HK-2 (cell line): ENCODE measurements at regions not wholly inside any gene's neighbourhood (a gene's known extent, or its start where the extent isn't known, plus 50 kb on each side); places are given as distances from the start of the nearest gene placed in this dataset.

Experiments
- DNase-seq: peaks from one replicate; pipeline ENCODE4 v3.0.0-alpha.2; 2018; ENCODE audit not compliant: unreplicated experiment

DNA sequence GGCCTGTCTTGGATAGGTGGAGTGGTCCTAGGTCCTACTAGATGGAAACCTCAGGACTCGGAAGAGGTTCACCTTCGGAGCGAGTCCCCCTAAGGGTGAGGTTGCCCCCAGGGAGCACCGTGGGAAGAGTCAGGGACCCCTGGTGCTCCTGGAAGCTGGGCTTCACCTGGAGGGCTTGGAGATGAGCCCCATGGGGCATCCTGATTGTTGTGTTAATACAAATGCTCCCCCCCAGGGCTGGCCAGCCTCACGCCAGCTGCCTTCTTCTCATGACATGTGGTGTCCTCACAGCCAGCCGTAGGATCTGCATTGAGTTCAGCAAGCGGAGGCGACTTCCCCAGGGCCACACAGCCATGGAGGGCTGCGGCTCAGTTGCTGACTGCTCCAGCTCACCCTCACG, 1487.5 kb downstream of the BRD1 start:
- DNase-seq, result no peak

GRCh38 chr22:48338793-48339705, 1488.6 kb downstream of the BRD1 start:
- no peak for DNase-seq

GRCh38 chr22:48337957-48338792, 1489.5 kb downstream of the BRD1 start:
- DNase-seq, result no peak

DNA sequence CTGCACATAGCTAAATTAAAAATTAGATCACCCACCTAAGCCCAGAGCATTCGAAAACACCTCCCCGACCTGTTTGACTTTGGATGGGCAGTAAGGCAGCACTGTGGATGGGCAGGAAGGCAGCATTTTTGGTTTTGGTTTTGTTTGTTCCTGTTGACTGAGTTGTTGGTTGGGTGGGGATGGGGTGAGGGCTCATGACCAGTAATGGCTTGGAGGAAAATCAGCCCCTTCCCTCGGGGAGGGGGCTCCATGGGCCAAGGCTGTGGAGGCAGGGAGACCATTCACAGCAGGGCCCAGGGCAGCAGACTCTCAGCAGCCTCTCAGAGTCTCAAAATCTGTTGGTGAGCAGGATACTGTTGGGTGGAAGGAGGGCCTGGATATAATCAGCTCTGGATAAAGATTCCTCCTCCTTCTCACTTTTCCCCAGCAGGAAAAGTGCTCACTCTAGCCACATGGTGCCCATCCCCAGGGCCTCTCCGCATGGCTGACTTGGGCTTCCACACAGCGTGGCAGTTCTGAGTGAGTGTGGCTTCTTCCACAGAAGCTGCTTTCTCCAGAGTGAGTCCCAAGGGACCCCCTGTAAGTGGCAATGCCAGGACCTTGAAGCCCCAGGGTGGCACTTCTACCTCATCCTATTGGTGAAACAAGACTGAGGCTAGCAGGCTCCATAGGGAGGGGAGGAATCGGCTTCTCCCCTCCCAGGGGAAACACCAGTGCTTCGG, 1491.2 kb downstream of the BRD1 start:
- no peak for DNase-seq

DNA sequence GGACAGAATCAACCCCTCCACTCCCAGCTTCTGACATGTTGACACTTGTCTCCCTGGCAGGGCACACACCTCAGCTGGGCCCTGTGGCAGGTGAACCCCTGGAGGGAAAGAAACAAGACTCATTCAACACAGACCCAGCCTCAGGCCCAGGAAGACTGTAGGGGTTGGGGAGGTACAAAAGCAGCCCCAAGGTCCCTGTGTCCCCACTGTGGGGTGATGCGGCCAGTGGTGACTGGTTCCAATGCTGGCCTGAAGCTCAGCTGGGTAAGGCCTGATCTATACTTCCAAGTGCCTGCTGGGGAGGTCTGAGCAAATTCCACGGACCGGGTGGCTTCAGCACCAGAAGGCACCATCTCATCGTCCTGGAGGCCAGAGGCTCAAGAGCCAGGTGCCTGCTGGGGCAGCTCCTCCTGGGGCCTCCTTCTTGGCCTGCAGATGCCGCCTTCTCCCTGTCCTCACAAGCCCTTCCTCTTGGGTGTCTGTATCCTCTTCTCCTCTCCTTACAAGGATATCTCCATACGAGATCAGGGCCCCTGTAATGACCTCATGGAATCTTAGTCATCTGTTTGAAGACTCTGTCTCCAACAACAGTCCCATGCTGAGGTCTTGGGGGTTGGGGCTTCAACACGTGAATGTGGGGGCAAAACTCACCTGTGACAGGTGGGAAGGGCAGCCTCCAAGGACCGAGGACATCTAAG, 1492.1 kb downstream of the BRD1 start:
- DNase-seq, result no peak

DNA sequence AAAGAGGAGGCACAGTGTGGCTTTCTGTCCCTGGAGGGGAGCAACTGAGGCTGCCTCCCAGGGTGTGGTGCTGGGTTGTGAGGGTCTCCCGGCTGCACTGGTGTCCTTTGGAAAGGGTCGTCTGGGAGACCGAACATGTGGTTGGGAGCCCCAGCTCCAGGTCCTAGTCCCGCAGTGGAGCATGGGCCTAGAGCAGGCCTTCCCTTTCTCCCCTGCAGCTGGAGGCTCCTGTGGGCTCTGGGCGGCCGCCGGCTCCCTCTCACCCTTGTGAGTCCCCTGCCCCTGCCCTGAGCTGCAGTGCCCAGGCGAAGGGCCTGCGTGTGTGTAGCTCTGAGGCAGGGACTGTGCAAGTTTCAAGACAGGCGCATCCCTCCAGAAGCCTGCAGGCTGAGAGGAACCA, 1492.7 kb downstream of the BRD1 start:
- no peak for DNase-seq

DNA sequence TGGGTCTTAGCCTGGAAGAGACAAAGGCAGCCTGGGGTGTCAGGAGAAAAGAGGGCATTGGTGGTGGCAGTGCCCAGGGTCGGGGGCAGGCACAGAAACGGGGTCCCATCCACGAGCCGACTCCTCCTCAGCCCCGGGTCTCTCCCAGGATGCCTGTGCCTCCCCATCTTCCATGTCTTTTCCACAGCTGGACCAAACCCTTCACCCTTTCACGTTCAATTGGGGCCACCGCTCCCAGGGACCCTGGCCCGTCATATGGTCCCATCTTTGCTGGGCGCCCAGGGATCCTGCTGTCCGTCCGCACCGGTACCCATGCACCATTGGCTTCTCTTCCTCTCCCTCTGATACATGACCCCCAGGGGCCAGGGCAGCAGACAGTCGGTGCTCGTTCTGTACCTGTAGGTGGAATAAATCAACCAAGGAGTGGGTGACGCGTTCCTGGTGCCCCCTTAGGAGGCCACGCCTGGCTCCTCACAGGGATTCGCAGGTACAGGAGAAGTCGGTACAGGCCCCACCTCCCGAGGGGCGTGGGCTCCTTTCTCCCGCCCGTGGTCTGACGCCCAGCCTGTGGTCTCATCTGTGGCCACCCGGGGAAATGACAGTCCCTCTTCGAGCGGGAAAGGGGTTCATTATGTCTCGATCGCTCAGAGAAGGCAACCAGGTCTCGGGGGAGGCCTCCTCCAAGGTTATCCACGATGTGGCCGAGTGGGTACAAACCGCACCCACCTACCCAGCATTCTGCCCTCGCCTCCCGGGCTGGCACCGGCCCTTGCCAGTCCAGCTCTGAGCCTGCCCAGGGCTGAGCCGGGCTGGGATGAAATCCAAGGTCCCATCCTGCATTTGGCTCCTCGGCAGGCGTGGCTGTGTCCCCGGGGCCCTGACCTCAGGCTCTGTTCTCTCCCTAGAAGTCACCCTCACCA, 1493.6 kb downstream of the BRD1 start:
- DNase-seq, result no peak

GRCh38 chr22:48333323-48333763, 1494.3 kb downstream of the BRD1 start:
- no peak for DNase-seq

GRCh38 chr22:48332438-48333322, 1495.0 kb downstream of the BRD1 start:
- DNase-seq, result no peak

DNA sequence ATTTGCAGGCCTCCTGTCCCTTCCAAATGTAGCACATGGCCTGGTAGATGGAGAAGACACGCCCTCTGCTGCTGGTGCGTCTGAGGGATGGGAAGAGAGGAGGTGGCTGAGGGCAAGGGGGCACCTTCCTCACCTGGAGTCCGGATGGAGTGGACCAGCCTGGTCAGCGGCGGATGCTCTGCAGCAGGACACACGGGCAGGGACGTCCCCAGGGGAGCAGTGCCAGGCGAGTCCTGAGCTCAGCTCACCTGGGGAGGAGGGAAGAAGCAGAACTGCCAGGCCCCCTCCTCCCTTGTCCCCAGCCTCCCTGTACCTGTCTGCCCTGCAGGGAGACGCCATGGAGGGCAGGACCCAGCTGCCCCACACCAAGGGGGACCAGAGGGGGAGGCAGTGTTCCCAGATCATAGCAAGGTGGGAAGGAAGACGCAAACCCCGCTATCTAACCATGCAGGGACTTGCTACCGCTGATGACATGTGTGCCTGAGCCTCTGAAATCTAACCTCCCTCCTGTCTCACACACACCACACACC, 1495.9 kb downstream of the BRD1 start:
- no peak for DNase-seq

DNA sequence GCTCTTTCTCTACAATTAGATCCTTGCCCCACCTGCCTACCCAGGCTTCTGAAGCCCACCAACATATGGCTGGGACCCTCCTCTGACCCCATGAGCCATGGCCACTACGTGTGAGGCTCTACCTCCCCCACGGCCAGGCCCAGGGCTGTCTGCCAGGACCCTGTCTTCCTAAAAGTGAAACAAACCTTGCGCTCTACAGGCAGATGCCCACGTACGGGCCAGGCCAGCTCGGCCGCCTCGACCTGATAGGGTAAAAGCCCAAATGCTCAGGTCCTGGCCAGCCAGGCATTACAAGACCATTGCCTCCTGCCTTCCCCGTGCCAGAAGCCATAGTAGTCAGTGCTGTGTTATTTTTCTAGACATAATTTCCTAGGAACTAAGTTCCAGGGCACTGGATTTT, 1496.4 kb downstream of the BRD1 start:
- no peak for DNase-seq

GRCh38 chr22:48327721-48328120, 1500.0 kb downstream of the BRD1 start:
- DNase-seq, result no peak

DNA sequence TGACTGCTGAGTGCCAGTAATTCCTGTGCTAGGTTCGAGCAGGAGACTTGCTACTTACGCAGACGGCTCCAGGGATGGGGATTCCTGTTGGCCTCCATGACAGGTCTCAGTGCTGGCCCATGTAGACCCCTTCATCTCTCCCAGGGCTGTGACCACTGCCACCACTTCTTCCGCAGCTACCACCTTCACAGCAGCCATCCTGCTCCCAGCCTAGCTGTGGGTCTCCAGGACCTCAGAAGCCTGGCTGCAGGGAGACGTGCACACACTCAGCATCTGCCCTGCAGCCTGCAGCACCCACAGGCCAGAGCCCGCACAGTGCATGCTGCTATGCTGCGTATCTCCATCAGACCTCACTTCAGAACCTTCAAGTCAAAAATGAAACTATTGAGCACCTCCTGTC, 1503.9 kb downstream of the BRD1 start:
- no peak for DNase-seq

- DNase-seq, result no peak
Measured at GRCh38 chr22:48322907-48323306, 1504.8 kb downstream of the BRD1 start.

DNA sequence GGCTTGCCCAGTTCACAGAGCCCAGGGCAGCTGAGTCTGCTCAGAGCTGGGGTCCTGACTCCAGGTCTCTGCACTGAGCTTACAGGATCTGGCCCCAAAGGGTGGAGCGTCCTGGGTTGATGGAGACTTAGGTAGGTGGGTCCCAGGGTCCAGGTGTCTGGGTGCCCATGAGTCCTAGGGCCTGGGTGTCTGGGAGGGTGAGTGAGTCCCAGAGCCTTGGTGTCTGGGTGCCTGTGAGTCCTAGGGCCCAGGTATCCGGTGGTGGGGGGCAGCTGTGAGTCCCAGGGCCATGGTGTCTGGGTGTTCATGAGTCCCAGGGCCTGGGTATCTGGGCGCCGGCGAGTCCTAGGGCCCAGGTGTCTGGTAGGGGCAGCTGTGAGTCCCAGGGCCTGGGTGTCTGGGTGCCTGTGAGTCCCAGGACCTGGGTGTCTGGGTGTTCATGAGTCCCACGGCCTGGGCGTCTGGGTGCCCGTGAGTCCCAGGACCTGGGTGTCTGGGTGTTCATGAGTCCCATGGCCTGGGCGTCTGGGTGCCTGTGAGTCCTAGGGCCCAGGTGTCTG, 1505.6 kb downstream of the BRD1 start:
- no peak for DNase-seq

- DNase-seq, result no peak
Measured at GRCh38 chr22:48320683-48321451, 1506.8 kb downstream of the BRD1 start.

DNA sequence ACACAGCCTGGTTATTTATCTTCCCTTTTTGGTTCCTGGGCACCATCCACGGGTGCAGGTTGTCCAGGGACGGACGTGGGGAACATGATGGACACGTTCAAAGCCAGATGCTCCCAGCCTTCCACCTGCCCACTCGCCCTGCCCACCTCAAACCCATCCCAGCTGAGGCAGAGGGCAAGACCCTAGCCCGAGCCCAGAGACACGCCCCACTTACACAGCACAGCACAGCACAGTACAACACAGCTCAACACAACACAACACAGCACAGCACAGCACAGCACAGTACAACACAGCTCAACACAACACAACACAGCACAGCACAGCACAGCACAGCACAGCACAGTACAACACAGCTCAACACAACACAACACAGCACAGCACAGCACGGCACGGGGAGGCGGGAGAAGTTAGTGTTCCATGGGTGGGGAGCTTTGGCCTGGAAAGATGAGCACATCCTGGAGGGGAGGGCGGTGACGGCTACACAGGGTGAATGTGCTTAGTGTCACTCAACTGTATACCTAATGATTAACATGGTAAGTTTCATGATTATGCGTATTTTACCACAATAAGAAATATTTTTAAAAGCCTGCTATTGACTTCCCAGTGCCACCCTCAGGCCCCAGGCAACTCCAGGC, 1507.5 kb downstream of the BRD1 start:
- no peak for DNase-seq
